ENCODE measurements at regions not wholly inside any gene's neighbourhood (a gene's known extent, or its start where the extent isn't known, plus 50 kb on each side); places are given as distances from the start of the nearest gene placed in this dataset.

- TF ChIP-seq CTCF (IDR thresholded peaks at IDR 0.05; ENCODE audit: low read depth, low read length) (no peak), POLR2A (IDR thresholded peaks at IDR 0.05; ENCODE audit: extremely low read depth, insufficient read length) (no peak), MYC (IDR thresholded peaks at IDR 0.05; ENCODE audit: low read depth, low read length) (no peak), MAX (IDR thresholded peaks at IDR 0.05; ENCODE audit: low read depth, low read length) (no peak)
These were observed 85.2 kb upstream of the KCND3 start for GRCh38 chr1:112074711-112075110.
